ENCODE measurements at regions not wholly inside any gene's neighbourhood (a gene's known extent, or its start where the extent isn't known, plus 50 kb on each side); places are given as distances from the start of the nearest gene placed in this dataset.
A peak's percentile ranks its signal among the peaks of the same experiment; 100 is the strongest.

DNA sequence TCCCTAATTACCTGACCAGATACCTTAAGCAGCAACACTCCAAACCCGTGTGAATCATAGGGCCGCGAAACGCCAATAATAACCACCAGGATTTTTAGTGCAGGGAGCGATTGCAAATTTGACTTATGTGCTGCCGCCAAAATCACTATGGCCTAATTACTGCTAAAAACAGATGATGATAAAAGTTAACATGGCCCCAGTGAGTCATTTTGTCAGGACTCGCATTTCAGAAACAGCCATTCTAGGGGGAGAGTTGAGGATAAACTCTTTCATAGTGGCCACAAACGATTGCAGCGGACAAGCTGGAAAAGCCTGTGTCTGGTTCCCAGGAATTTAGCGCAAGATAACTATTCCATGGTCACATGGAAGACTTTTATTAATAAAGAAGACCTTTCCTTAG lies 103.4 kb downstream of the HLX start:
- DNase-seq (ENCODE audit: low read depth), result peak; percentile 27

DNA sequence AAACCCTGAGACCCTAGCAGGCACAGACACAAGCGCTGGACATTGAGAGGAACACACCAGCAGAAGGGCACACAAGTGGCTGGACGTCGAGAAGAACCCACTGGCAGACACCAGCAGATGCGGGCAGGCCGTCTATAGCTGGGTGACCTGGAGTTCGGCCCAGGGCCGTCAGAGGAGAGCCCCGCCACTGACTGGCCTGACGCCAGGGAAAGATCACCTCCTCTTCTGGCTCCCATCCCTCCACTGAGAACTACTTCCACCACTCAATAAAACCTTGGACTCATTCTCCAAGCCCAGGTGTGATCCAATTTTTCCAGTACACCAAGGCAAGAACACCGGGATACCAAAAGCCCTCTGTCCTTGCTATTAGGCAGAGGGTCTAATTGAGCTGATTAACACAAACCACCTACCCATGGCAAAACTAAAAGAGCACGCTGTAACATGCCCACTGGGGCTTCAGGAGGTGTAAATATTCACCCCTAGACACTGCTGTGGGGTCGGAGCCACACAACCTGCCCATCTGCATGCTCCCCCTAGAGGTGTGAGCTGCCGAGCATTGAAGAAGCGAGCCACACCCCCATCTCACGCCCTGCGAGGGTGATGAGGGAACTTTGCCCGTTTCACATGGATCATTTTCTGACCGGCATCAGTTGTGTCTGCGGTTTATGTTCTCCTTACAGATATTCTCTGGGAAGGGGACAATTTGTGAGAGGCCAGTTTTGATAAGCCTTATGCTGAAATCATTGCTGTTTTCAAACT lies 104.8 kb downstream of the HLX start:
- no peak for DNase-seq (ENCODE audit: low read depth)

DNA sequence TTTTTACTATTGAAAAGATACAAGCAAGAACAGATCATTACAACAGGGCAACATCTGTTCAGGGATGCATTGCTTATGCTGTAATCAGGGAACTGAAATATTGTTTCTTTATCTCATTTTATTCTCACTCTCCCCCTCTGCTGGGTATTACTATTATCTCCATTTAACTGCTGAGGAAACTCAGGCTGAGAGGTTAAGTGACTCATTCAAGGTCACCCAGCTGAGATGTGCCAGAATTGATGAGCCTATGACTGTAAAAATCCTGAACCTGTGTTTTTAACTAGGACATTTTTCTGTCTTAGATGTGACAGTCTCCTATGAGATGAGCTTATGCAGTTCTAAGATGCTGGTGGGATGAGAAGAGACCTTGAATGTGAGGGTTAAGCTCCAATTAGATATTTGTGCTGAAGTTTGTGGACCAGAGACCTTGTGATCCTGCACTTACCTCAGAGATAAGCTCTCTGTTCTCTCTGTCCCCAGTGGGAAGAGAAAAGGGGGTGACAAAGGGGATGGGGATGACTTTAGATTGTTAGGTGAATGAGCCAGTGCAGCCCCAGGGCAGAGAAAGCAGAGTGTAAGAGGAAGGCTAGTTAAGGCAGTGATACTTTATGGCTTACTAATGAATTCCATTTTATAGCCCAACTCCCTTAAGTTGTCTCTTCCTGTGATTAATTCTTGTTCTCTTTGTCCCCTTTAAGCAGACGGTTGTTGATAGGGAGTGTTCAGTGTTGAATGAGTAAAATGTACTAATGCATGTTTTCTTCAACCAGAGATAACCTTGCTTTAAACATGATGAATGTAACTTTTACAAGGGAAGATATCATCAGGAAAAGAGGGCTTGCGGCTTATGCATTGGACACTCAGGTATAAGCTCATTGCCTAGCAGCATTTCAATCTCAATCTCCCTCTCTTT lies 111.4 kb downstream of the HLX start:
- peak; percentile 95 for DNase-seq (ENCODE audit: low read depth)

DNA sequence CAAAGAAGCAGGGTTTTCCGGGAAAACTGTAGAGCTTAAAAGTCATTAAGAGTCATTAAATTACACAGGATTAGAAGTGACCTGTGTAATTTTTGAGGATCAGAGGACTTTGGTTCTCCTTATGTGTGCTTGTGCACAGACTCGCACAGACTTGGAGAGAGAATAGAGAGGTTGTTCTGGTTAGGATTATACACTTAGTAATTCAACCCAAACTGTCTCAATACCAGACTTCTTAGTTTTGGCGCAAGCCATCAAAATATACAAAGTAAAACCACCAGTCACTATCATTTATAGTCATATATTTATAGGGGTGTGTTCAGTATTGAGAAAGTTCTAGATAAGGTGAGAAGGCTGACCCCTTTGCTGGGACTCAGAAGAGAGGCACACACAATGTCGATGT lies 112.3 kb downstream of the HLX start:
- DNase-seq (ENCODE audit: low read depth), result peak; percentile 68

DNA sequence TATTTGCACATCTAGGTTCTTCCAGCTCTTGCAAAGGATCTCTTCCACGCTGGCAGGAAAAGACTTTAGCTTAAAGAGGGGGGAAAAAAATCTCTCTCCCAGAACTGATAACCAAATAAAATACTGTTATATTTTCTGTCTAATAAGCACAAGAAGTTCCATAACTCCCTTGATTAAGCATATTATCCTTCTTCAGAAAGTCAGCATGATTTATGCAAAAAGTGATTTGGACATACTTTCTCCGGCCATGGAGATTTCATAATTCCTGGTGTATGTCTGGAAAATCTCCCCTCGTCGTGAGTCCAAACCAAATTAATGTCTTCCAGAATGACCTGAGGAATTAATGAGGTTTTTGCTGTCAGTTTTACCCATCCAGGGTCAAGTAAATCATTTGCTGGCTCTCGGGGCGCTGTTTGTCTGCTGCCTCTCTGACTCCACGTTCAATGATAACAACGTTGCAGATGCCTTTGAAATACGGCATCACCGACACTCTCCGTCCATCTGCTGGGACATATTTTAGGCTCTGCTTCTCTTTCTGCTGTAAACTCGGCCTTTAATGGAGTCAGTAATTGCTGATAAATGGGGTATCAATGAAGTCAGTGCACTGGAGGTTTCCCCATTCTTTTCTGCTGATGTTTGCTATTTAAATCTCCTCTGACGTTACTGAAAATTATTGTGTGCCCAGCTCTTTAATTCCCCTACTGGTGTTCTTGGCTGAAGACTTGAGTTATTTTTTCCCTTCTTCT lies 112.9 kb downstream of the HLX start:
- DNase-seq (ENCODE audit: low read depth), result peak; percentile 99

GRCh38 chr1:220992705-220993052 lies 113.4 kb downstream of the HLX start:
- DNase-seq (ENCODE audit: low read depth), result no peak

GRCh38 chr1:220994671-220995070 lies 115.4 kb downstream of the HLX start:
- no peak for DNase-seq (ENCODE audit: low read depth)

GRCh38 chr1:220997791-220998190 lies 118.5 kb downstream of the HLX start:
- DNase-seq (ENCODE audit: low read depth), result peak; percentile 66

- peak; percentile 68 for DNase-seq (ENCODE audit: low read depth)
Observed at GRCh38 chr1:220999872-221000863, 120.9 kb downstream of the HLX start.

- no peak for DNase-seq (ENCODE audit: low read depth)
Observed at GRCh38 chr1:221001167-221001566, 121.9 kb downstream of the HLX start.

GRCh38 chr1:221002601-221003000 lies 123.4 kb downstream of the HLX start:
- DNase-seq (ENCODE audit: low read depth), result no peak

DNA sequence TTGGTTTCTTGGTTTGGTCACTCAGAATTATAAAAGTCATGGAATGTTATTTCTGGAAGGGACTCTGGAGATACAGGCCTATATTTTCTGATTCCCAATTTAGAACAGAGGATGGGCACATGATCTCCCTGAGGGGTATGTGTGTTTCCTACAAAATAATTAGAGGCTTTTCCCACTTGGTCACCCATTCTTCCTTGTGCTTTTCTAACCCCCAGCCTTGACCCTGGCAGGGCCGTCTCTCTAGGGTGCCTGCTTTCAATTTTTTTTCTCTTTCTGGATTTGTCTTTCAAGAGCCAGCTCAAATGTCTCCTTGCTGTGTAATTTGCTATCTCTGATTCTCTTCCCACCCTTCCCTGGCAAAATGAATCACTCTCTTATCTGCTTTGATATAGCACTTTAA lies 131.9 kb downstream of the HLX start:
- peak; percentile 81 for DNase-seq (ENCODE audit: low read depth)

GRCh38 chr1:221012120-221012519 lies 132.9 kb downstream of the HLX start:
- no peak for DNase-seq (ENCODE audit: low read depth)

- DNase-seq (ENCODE audit: low read depth), result no peak
Observed at GRCh38 chr1:221013691-221014660, 134.7 kb downstream of the HLX start.

DNA sequence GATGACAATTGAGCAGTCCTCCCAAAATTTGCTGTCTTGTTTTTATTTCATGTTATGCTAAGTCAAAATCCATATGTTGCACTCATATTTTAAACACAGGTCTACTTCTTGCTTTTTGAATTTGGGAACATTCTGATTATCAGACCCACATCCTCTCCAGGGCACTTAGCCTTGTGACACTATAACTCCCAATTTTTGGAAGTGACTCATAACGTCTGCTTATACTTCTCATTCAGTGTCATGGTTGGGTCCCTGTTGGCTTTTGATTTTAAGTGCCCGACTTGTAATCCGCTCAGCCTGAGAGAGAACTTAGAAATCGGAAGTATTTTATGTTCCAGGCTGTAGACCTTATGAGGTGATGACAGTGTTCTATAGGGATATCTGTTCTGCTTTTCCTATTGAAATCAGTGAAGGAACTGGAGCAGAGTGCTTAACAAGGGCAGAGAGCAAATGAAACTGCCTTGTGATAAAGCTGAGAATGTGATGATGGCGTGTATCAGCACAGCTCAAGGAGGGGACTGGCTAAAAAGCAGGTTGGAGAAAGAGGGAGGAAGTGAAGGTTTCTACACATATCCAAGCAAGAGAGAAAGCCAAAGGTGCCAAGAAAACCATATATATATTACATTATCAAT lies 136.0 kb downstream of the HLX start:
- DNase-seq (ENCODE audit: low read depth), result no peak

DNA sequence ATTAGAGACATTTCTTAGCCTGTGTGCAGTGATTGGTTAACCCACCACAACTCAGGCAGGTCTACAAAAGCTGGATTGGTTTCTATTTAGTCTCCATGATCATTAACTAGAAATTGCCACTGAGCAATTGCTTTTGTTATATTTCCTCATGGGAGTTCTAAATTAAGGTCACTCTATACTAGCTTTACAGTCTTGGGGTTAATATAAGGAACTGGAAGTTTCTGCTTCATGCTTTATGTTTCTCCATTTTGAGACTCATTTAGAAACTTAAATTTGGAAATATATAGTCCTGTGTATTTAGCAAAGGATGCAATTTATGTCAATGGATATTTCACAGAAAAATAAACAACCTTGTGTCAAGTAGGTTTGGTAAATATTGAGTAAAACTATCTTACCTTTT lies 137.5 kb downstream of the HLX start:
- DNase-seq (ENCODE audit: low read depth), result no peak

DNA sequence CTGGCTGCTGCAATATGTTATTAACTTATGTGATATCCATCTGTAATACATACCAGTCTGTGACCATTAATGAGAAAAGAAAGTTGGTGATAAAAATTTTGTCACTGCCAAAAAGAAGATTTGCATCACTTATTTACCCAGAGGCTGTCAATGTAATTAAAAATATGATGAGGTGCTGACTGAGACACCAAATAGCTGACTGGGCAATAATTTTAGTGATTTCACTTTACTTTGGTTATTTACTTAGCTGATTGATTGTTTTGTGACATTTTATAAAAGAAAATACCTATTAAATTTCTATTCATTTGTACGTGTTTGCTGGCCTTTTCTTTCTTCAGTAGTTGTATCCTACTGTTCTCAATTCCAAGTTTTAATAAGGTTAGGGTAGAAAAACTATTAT lies 139.2 kb downstream of the HLX start:
- DNase-seq (ENCODE audit: low read depth), result no peak

DNA sequence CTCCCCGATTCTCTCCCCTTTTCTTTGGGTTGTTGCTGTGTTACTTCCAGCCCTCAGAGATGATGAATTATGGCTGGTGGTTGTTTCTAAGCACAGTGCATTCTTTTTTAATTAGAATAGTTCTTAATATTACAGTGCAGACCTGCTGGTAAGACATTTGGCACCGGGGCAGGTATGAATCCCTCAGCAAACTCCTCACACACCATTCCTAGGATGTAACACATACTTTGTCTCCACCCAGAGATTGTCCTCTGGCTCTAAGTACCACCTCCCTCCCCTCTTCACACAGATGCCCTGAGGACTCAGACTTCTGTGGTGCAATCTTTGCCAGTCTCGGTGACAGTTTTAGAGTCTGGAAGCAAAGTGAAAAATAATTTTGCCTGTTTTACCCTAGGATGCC lies 143.1 kb downstream of the HLX start:
- DNase-seq (ENCODE audit: low read depth), result no peak

GRCh38 chr1:221023482-221023881 lies 144.2 kb downstream of the HLX start:
- no peak for DNase-seq (ENCODE audit: low read depth)

DNA sequence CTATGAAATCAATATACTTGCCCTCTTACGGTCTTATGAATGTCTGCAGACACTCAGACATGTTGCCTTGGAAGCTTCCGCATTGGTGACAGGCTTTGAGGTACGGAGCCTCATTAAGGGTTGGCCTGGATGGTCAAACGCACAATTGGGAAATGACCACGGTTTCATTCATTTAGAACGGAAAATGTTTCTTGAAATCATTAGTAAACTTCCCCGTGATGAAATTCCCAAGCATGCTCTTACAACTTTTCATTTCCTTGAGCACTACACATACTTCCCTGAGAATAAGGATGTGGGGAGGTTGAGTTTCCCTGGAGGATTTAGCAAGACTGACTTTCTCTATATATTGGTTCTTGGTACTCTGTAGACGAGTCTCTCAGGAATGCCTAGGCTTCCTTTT lies 146.3 kb downstream of the HLX start:
- no peak for DNase-seq (ENCODE audit: low read depth)
